ENCODE measurements at regions not wholly inside any gene's neighbourhood (a gene's known extent, or its start where the extent isn't known, plus 50 kb on each side); places are given as distances from the start of the nearest gene placed in this dataset.

DNA sequence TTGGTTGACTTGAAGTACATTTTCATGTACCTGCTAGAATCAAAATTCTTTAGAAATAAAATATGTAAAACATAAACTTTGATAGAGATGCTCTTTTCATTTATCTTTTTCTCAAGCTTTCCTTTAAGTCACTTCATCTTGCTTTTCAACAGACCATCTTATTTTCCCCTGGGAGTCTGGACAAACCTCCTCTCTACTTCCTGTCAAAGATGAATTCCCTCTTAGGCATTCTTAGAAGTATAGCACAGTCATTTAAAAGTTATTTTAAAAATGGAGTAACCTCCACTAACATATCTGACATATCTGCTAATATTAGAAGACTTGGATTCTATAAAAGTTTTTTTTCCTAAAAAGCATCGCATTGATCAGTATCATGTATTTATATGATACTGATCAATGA lies 84.8 kb upstream of the PAX6 start:
- Histone ChIP-seq H3K4me1 (no peaks in the 10 kb centered on the region), H3K36me3 (no peaks in the 10 kb centered on the region), H3K27me3 (no peaks in the 10 kb centered on the region), H3K9me3 (no peaks in the 10 kb centered on the region), H3K27ac (no peak overlapping the region), H3K4me3 (no peak overlapping the region)
- no peak for DNase-seq (ENCODE audit: low spot score in 2 of 2)
- intact Hi-C loops (cut with DNase I) = no loop called here
- no peak for TF ChIP-seq CTCF (IDR thresholded peaks at IDR 0.05)

DNA sequence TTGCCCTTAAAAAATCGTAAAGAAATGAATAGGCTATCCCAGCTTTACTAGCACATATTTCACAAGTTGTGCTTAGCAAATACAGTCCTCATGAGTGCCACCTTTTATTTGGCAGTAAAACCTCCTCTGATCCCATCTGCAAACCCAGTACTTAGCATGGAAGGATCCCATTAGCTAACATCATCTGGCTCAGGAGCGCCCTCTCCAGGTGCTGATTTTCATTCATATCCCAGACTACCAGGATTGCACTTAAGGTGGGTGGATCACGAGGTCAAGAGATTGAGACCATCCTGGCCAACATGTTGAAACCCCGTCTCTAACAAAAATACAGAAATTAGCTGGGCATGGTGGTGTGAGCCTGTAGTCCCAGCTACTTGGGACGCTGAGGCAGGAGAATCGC lies 76.1 kb upstream of the PAX6 start:
- H3K9me3 ChIP-seq = no peaks in the 10 kb centered on the region
- H3K4me1 ChIP-seq = no peaks in the 10 kb centered on the region
- no peak overlapping the region for H3K4me3 ChIP-seq
- H3K27me3 ChIP-seq = no peaks in the 10 kb centered on the region
- H3K27ac ChIP-seq = no peak overlapping the region
- no peaks in the 10 kb centered on the region for H3K36me3 ChIP-seq
- TF ChIP-seq CTCF (IDR thresholded peaks at IDR 0.05) = no peak
- intact Hi-C loops (cut with DNase I) = no loop called here
- DNase-seq (ENCODE audit: low spot score in 2 of 2) = no peak

- no peak overlapping the region for H3K27ac ChIP-seq
- no peaks in the 10 kb centered on the region for H3K36me3 ChIP-seq
- no peaks in the 10 kb centered on the region for H3K9me3 ChIP-seq
- intact Hi-C loops (cut with DNase I) = no loop called here
- no peak for TF ChIP-seq CTCF (IDR thresholded peaks at IDR 0.05)
- DNase-seq (ENCODE audit: low spot score in 2 of 2) = no peak
- no peaks in the 10 kb centered on the region for H3K4me1 ChIP-seq
- H3K4me3 ChIP-seq = no peak overlapping the region
- H3K27me3 ChIP-seq = no peaks in the 10 kb centered on the region
Measured at GRCh38 chr11:31884080-31884479, 73.0 kb upstream of the PAX6 start.

DNA sequence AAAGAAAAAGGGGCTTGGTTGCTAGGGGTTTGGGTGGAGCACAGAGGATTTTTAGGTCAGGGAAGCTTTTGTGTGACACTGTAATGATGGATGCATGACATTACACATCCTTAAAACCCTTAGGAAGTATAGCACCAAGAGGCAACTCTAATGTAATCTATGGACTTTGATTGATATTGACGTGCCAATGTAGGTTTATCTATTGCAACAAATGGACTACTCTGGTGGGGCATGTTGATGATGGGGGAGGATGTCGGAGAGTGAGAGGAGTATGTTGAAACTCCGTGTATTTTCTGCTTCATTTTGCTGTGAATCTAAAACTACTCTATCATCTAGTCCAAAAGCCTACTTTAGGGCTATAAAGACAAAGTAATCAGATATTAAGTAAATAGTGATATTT lies 72.3 kb upstream of the PAX6 start:
- H3K27ac ChIP-seq = no peak overlapping the region
- no peak overlapping the region for H3K4me3 ChIP-seq
- no peak for TF ChIP-seq CTCF (IDR thresholded peaks at IDR 0.05)
- H3K36me3 ChIP-seq = no peaks in the 10 kb centered on the region
- no peaks in the 10 kb centered on the region for H3K4me1 ChIP-seq
- no peaks in the 10 kb centered on the region for H3K9me3 ChIP-seq
- intact Hi-C loops (cut with DNase I) = no loop called here
- no peak for DNase-seq (ENCODE audit: low spot score in 2 of 2)
- no peaks in the 10 kb centered on the region for H3K27me3 ChIP-seq

- no peak for DNase-seq (ENCODE audit: low spot score in 2 of 2)
- Histone ChIP-seq H3K4me3 (no peak overlapping the region), H3K4me1 (no peaks in the 10 kb centered on the region), H3K9me3 (no peaks in the 10 kb centered on the region), H3K27ac (no peak overlapping the region), H3K36me3 (no peaks in the 10 kb centered on the region), H3K27me3 (no peaks in the 10 kb centered on the region)
- intact Hi-C loops (cut with DNase I) = no loop called here
- no peak for TF ChIP-seq CTCF (IDR thresholded peaks at IDR 0.05)
Measured at GRCh38 chr11:31882951-31883392, 71.8 kb upstream of the PAX6 start.

DNA sequence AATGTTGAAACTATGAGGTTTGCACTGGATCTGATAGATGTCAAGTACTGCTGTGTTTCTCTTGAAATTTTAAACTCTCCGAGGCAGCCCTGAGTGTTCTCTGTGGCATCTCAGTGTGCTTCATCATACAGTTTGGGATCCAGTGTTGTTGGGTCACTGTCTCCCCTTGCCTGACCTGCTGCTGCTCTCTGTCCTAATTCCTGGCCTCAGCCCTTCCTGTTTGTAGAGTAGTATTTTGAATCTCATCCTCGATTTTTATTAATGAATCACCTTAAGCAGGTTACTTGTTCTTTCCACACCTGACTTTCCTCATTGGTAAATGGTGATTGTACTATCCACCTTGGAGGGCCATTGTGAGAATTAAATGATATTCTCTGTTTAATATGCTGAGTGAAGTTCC lies 70.7 kb upstream of the PAX6 start:
- H3K27ac ChIP-seq = no peak overlapping the region
- intact Hi-C loops (cut with DNase I) = no loop called here
- no peaks in the 10 kb centered on the region for H3K36me3 ChIP-seq
- TF ChIP-seq CTCF (IDR thresholded peaks at IDR 0.05) = no peak
- no peaks in the 10 kb centered on the region for H3K9me3 ChIP-seq
- H3K4me3 ChIP-seq = no peak overlapping the region
- no peaks in the 10 kb centered on the region for H3K4me1 ChIP-seq
- DNase-seq (ENCODE audit: low spot score in 2 of 2) = no peak
- H3K27me3 ChIP-seq = no peaks in the 10 kb centered on the region

Measured in ascending aorta (tissue), 2 donors.